Mesendoderm (in vitro differentiated cells): ENCODE measurements at regions not wholly inside any gene's neighbourhood (a gene's known extent, or its start where the extent isn't known, plus 50 kb on each side); places are given as distances from the start of the nearest gene placed in this dataset.

Experiments
- DNase-seq: peaks from one replicate; pipeline ENCODE4 v3.0.0; 2013
- H2AK5ac ChIP-seq: 2 replicates; pipeline ENCODE4 v1.6.1; 2013; ENCODE audit warnings: low read length, inconsistent platforms
- H2BK120ac ChIP-seq: 2 replicates; pipeline ENCODE4 v1.6.1; 2013; ENCODE audit warnings: low read depth, mild to moderate bottlenecking, low read length, moderate library complexity, mixed read lengths
- H2BK15ac ChIP-seq: replicated peaks from 2 replicates; pipeline ENCODE4 v1.6.1; 2013; ENCODE audit warnings: low read depth, mild to moderate bottlenecking, moderate library complexity
- H2BK5ac ChIP-seq: 2 replicates; pipeline ENCODE4 v1.6.1; 2013; ENCODE audit warnings: low read length, inconsistent platforms
- H3K18ac ChIP-seq: 2 replicates; pipeline ENCODE4 v1.6.1; 2013; ENCODE audit warnings: mild to moderate bottlenecking, low read length, mixed read lengths
- H3K23ac ChIP-seq: one replicate; pipeline ENCODE4 v1.6.1; 2013; ENCODE audit warnings: low read length
- H3K27ac ChIP-seq: 2 replicates; pipeline ENCODE4 v1.5.1; 2013; ENCODE audit warnings: low read depth, mild to moderate bottlenecking, inconsistent platforms, low read length, moderate library complexity
- H3K27me3 ChIP-seq: 2 replicates; pipeline ENCODE4 v1.6.1; 2013; ENCODE audit warnings: low read length, control low read depth, mild to moderate bottlenecking, inconsistent platforms; ENCODE audit not compliant: insufficient read depth, poor library complexity
- H3K36me3 ChIP-seq: 2 replicates; pipeline ENCODE4 v1.6.1; 2013; ENCODE audit warnings: low read length, inconsistent platforms; ENCODE audit not compliant: control insufficient read depth, insufficient read depth
- H3K4ac ChIP-seq: one replicate; pipeline ENCODE4 v1.6.1; 2013; ENCODE audit warnings: low read depth, mild to moderate bottlenecking, low read length, moderate library complexity
- H3K4me1 ChIP-seq: 2 replicates; pipeline ENCODE4 v1.6.1; 2013; ENCODE audit warnings: low read depth, low read length, inconsistent platforms; ENCODE audit not compliant: control insufficient read depth
- H3K4me2 ChIP-seq: 2 replicates; pipeline ENCODE4 v1.6.1; 2013; ENCODE audit warnings: low read length
- H3K4me3 ChIP-seq: 2 replicates; pipeline ENCODE4 v1.5.1; 2013; ENCODE audit warnings: mild to moderate bottlenecking, low read length
- H3K56ac ChIP-seq: one replicate; pipeline ENCODE4 v1.6.1; 2013; ENCODE audit warnings: low read length
- H3K79me1 ChIP-seq: 2 replicates; pipeline ENCODE4 v1.6.1; 2013; ENCODE audit warnings: low read length, inconsistent platforms
- H3K79me2 ChIP-seq: 2 replicates; pipeline ENCODE4 v1.6.1; 2013; ENCODE audit warnings: mild to moderate bottlenecking, low read length; ENCODE audit not compliant: control insufficient read depth, insufficient read depth
- H3K9ac ChIP-seq: 2 replicates; pipeline ENCODE4 v1.6.1; 2013; ENCODE audit warnings: low read length, inconsistent platforms
- H4K5ac ChIP-seq: one replicate; pipeline ENCODE4 v1.6.1; 2013; ENCODE audit warnings: low read length
- H4K8ac ChIP-seq: one replicate; pipeline ENCODE4 v1.6.1; 2013; ENCODE audit warnings: low read depth, mild to moderate bottlenecking, control low read depth, low read length, moderate library complexity
- WGBS: extraction: QIAGEN DNeasy Blood & Tissue Kit; methylation state at CpG from one replicate; pipeline ENCODE4 v1.1.7; 2013; ENCODE audit warnings: low lambda C conversion rate, missing lambda C conversion rate; ENCODE audit not compliant: insufficient coverage; ENCODE audit errors: extremely low coverage; 5-methylcytosine and 5-hydroxymethylcytosine counted together

DNA sequence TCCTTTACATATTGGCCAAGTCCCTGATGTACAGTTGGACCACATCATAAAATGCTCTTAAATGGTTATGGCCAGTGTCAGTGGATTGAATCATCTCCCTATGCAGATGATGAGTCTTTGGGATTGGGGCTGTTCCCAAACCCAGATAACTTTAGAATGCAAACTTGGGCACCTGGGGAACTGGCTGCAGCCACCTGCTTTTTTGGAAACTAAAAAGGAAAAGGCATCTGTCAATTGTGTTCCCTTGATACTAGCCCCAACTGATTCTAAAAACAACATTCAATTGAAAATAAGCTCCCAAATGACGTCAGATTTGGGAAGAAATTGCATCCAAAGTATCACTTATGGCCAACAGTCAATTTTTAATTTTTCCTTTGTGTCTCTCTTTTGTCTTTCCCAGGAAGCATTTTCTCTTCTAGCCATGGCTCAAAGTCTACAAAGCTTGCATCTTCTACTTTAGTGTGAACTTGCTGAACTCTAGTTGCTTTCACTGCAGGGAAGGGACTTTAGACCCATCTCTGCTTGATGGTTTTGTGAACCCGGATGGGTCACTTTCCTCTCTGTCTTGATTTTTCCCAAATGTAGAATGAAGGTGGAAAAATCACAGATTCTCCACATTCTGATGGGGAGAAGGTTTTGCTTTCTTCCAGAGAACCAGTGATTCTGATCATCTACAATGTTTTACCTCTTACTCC, 402.3 kb upstream of the USP24 start:
- Histone ChIP-seq H3K79me2 (no peaks in the 10 kb centered on the region), H2BK120ac (no peak overlapping the region), H2AK5ac (no peak overlapping the region), H3K36me3 (no peaks in the 10 kb centered on the region), H3K9ac (no peak overlapping the region), H3K4ac (no peak overlapping the region), H3K23ac (no peak overlapping the region), H3K27ac (no peak overlapping the region), H3K27me3 (no peaks in the 10 kb centered on the region), H3K4me3 (no peak overlapping the region), H4K8ac (no peak overlapping the region), H3K18ac (no peak overlapping the region), H4K5ac (no peak overlapping the region), H2BK15ac (no peak overlapping the region), H3K79me1 (no peaks in the 10 kb centered on the region), H3K4me1 (no peaks in the 10 kb centered on the region), H2BK5ac (no peak overlapping the region), H3K56ac (no peak overlapping the region), H3K4me2 (no peak overlapping the region)
- DNase-seq = no peak
- WGBS = no CpG with 5 or more reads among the region's 2 CpGs

DNA sequence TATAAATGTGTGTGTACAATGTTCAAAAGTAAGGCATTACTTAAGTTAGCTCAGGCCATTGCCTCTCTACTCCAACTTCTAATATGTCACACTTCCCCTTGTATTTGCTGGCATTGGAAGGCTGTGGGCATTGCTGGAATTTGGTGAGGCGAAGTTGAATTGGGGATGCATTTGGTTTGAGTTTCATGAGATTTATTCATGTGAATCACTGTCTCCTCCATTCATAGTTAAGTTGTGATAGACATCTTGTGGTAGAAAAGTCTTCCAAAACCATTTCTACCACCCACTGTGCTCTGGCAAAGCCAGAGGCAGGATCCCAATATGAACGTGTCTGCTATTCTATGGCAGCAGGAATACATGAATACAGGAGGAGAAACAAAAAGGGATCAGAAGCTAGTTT, 397.8 kb upstream of the USP24 start:
- H3K79me2 ChIP-seq = no peaks in the 10 kb centered on the region
- H2BK120ac ChIP-seq = no peak overlapping the region
- no peak overlapping the region for H3K23ac ChIP-seq
- H3K36me3 ChIP-seq = no peaks in the 10 kb centered on the region
- H3K4me1 ChIP-seq = no peaks in the 10 kb centered on the region
- no peak for DNase-seq
- H3K4me2 ChIP-seq = no peak overlapping the region
- no peak overlapping the region for H3K9ac ChIP-seq
- H3K4me3 ChIP-seq = no peak overlapping the region
- H3K18ac ChIP-seq = no peak overlapping the region
- no peak overlapping the region for H2AK5ac ChIP-seq
- H3K79me1 ChIP-seq = no peaks in the 10 kb centered on the region
- no peak overlapping the region for H4K5ac ChIP-seq
- no peaks in the 10 kb centered on the region for H3K27me3 ChIP-seq
- H3K56ac ChIP-seq = no peak overlapping the region
- no peak overlapping the region for H2BK15ac ChIP-seq
- WGBS = no CpG with 5 or more reads among the region's 2 CpGs
- H3K27ac ChIP-seq = no peak overlapping the region
- H4K8ac ChIP-seq = no peak overlapping the region
- H2BK5ac ChIP-seq = no peak overlapping the region
- H3K4ac ChIP-seq = no peak overlapping the region

DNA sequence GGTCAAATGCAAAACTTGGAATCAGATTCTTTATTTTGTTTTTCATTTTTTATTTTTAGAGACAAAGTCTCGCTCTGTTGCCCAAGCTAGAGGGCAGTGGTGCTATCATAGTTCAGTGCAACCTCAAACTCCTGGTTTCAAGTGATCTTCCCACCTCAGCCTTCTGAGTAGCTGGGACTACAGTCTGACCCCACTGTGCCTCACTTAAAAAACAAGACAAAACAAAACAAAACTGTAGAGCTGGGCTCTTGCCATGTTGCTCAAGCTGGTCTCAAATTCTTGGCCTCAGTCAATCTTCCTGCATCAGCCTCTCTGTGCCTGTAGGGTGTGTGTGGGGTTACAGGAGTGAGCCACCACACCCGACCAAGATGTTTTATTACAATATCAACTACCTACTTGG, 396.0 kb upstream of the USP24 start:
- H4K5ac ChIP-seq = no peak overlapping the region
- no peak overlapping the region for H3K23ac ChIP-seq
- no peak overlapping the region for H3K56ac ChIP-seq
- DNase-seq = no peak
- H3K27ac ChIP-seq = no peak overlapping the region
- H3K79me1 ChIP-seq = no peaks in the 10 kb centered on the region
- H3K36me3 ChIP-seq = no peaks in the 10 kb centered on the region
- H2AK5ac ChIP-seq = no peak overlapping the region
- no peak overlapping the region for H2BK15ac ChIP-seq
- WGBS = no CpG with 5 or more reads among the region's 2 CpGs
- H3K4ac ChIP-seq = no peak overlapping the region
- no peaks in the 10 kb centered on the region for H3K79me2 ChIP-seq
- no peak overlapping the region for H3K18ac ChIP-seq
- H3K27me3 ChIP-seq = no peaks in the 10 kb centered on the region
- no peak overlapping the region for H3K9ac ChIP-seq
- H3K4me1 ChIP-seq = no peaks in the 10 kb centered on the region
- H4K8ac ChIP-seq = no peak overlapping the region
- no peak overlapping the region for H3K4me2 ChIP-seq
- H3K4me3 ChIP-seq = no peak overlapping the region
- no peak overlapping the region for H2BK5ac ChIP-seq
- no peak overlapping the region for H2BK120ac ChIP-seq

DNA sequence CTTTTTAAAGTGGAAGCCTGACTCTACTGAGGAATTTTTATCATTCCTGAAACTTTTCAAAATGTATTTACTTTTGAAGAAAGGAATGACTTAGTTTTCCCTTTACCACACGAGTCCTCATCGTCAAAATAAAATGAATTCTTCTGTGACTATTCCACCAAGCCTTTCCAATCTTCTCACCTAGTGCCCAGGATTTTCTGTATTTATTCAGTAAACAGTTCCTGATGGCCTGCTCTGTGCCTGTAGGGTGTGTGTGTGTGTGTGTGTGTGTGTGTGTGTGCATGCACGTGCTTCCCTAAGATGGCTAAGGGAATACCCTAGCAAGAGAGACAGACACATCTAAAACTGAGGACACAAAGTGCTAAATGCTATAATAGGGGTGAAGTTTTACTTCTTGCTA, 395.0 kb upstream of the USP24 start:
- DNase-seq = no peak
- no CpG with 5 or more reads among the region's 3 CpGs for WGBS
- Histone ChIP-seq H3K4me2 (no peak overlapping the region), H3K27ac (no peak overlapping the region), H3K36me3 (no peaks in the 10 kb centered on the region), H2BK5ac (no peak overlapping the region), H3K9ac (no peak overlapping the region), H3K27me3 (no peaks in the 10 kb centered on the region), H3K4me1 (no peaks in the 10 kb centered on the region), H4K5ac (no peak overlapping the region), H3K79me1 (no peaks in the 10 kb centered on the region), H3K18ac (no peak overlapping the region), H3K4ac (no peak overlapping the region), H3K56ac (no peak overlapping the region), H2BK120ac (no peak overlapping the region), H3K23ac (no peak overlapping the region), H3K4me3 (no peak overlapping the region), H2BK15ac (no peak overlapping the region), H4K8ac (no peak overlapping the region), H2AK5ac (no peak overlapping the region), H3K79me2 (no peaks in the 10 kb centered on the region)

DNA sequence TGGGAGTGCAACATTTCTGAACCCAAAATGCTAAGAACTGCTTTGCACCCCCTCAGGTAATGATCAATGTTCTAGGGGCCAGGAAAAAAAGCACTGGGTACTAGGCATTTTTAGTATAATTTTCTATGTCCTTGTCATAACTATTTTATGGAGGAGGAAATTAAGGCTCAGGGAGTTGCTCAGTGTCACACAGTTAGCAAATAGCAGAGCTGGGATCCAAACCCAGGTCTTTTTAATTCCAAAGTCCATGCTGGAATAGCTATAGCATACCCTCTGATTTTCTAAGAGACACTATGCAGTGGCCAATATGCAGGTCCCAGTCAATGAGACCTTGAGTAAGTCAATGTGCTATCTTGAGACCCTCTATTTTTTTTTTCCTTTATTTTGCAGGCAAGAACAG, 394.5 kb upstream of the USP24 start:
- no peak overlapping the region for H3K4ac ChIP-seq
- no peak overlapping the region for H3K18ac ChIP-seq
- H4K8ac ChIP-seq = no peak overlapping the region
- no peak overlapping the region for H3K9ac ChIP-seq
- H2BK15ac ChIP-seq = no peak overlapping the region
- no peak overlapping the region for H3K23ac ChIP-seq
- no peak overlapping the region for H2AK5ac ChIP-seq
- H3K27ac ChIP-seq = no peak overlapping the region
- DNase-seq = no peak
- H3K4me3 ChIP-seq = no peak overlapping the region
- no peaks in the 10 kb centered on the region for H3K4me1 ChIP-seq
- H3K56ac ChIP-seq = no peak overlapping the region
- H3K36me3 ChIP-seq = no peaks in the 10 kb centered on the region
- no peak overlapping the region for H2BK120ac ChIP-seq
- no peaks in the 10 kb centered on the region for H3K79me2 ChIP-seq
- H3K27me3 ChIP-seq = no peaks in the 10 kb centered on the region
- H4K5ac ChIP-seq = no peak overlapping the region
- H3K79me1 ChIP-seq = no peaks in the 10 kb centered on the region
- H2BK5ac ChIP-seq = no peak overlapping the region
- no peak overlapping the region for H3K4me2 ChIP-seq

DNA sequence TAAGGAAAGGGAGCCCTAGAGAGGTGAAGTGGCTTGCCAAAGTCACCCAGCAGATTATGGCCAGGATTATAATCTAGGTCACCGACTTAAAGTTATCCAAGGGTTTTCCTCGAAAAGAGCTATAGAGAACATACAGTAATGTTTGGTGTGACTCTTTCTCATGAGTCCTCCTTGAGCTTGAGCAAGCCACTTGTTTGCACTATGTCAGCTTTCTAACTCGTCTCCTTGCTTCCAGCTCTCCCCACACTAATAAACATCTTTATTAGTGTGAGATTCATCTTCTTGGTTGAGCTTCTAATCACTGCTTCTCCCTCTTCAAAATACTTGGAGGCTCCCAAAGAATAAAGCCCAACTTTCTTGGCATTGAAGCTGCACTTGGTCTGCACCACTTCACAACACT, 390.0 kb upstream of the USP24 start:
- Histone ChIP-seq H3K27me3 (no peaks in the 10 kb centered on the region), H3K79me1 (no peaks in the 10 kb centered on the region), H3K4me3 (no peak overlapping the region), H3K4me1 (no peaks in the 10 kb centered on the region), H3K27ac (no peak overlapping the region), H2AK5ac (no peak overlapping the region), H2BK120ac (no peak overlapping the region), H3K79me2 (no peaks in the 10 kb centered on the region), H4K8ac (no peak overlapping the region), H3K56ac (no peak overlapping the region), H3K9ac (no peak overlapping the region), H2BK15ac (no peak overlapping the region), H4K5ac (no peak overlapping the region), H2BK5ac (no peak overlapping the region), H3K36me3 (no peaks in the 10 kb centered on the region), H3K23ac (no peak overlapping the region), H3K18ac (no peak overlapping the region), H3K4me2 (no peak overlapping the region), H3K4ac (no peak overlapping the region)
- DNase-seq = no peak
- WGBS = no CpG with 5 or more reads among the region's 3 CpGs
